K562 (cell line): ENCODE measurements at regions not wholly inside any gene's neighbourhood (a gene's known extent, or its start where the extent isn't known, plus 50 kb on each side); places are given as distances from the start of the nearest gene placed in this dataset.

Experiments
- ATAC-seq: fragments of 200-7000 bp; cut with Tn5 transposase; 3 replicates; pipeline ENCODE4 v1.9.1; 2020; ENCODE audit warnings: moderate library complexity
- BruUV-seq: library from RNA; stranded (reverse); fragments of 400-500 nt; replicated peaks from 2 replicates; lab custom pipeline; 2021; lab: Mats Ljungman, UMichigan
- CTCF ChIA-PET: fragments of 300-600 bp; formaldehyde crosslinking; extraction: SDS; loops from one replicate; lab custom pipeline; 2021; ENCODE audit warnings: low intra/inter-chr PET ratio; lab: Yijun Ruan, JAX
- POLR2A ChIA-PET: fragments of 300-600, 350-650 bp; sonication (Branson Sonifier 250); formaldehyde crosslinking; extraction: SDS; loops from one replicate; lab custom pipeline; 2021; ENCODE audit warnings: antibody characterized with exemption, inconsistent platforms; lab: Yijun Ruan, JAX
- DNase-seq, 4 experiments: peaks; one replicate each; pipeline versions ENCODE4 v3.0.0 to v3.0.0-alpha.2; 2011 to 2018; ENCODE audit warnings: low spot score in 3 of 4, mixed read lengths in 3 of 4; ENCODE audit errors: extremely low read depth in 1 of 4
- FAIRE-seq: peaks from 2 replicates; lab custom pipeline; 2011; peaks lifted over from hg19 to GRCh38; lab: Jason Lieb, UNC
- H2AFZ ChIP-seq: 2 replicates; pipeline ENCODE4 v1.6.0; 2011; ENCODE audit warnings: low read depth, low read length, control low read depth, inconsistent platforms
- H3K27ac ChIP-seq: fragments of 200-600 bp; 3 replicates; pipeline ENCODE4 v1.8.0; 2011; ENCODE audit warnings: low read depth, mild to moderate bottlenecking, control low read depth, inconsistent platforms, low read length, moderate library complexity, mixed read lengths; ENCODE audit errors: extremely low read depth
- H3K27me3 ChIP-seq, 2 experiments: fragments of 300-600 bp in 1 of 2; 2 replicates in 1 of 2; 3 replicates in 1 of 2; pipeline versions ENCODE4 v1.6.0 to v1.8.0; 2011; ENCODE audit warnings: inconsistent platforms in 2 of 2, low read length in 2 of 2, mild to moderate bottlenecking in 1 of 2, mixed read lengths in 1 of 2, moderate library complexity in 1 of 2; ENCODE audit not compliant: control insufficient read depth in 2 of 2, insufficient read depth in 2 of 2
- H3K36me3 ChIP-seq: fragments of 300-600 bp; 3 replicates; pipeline ENCODE4 v1.8.0; 2011; ENCODE audit warnings: mild to moderate bottlenecking, low read length, inconsistent platforms; ENCODE audit not compliant: control insufficient read depth, insufficient read depth
- H3K4me1 ChIP-seq, 2 experiments: fragments of 200-600 bp in 1 of 2; replicated peaks in 1 of 2; 2 replicates in 1 of 2; 3 replicates in 1 of 2; pipeline versions ENCODE4 v1.5.1 to v1.8.0; 2011; ENCODE audit warnings: inconsistent platforms in 2 of 2, low read length in 2 of 2, mild to moderate bottlenecking in 1 of 2, mixed read lengths in 1 of 2, moderate library complexity in 1 of 2; ENCODE audit not compliant: control insufficient read depth in 2 of 2, insufficient read depth in 2 of 2
- H3K4me2 ChIP-seq: 2 replicates; pipeline ENCODE4 v1.6.1; 2011; ENCODE audit warnings: low read length, control low read depth, inconsistent platforms, mixed read lengths; ENCODE audit not compliant: insufficient read depth
- H3K4me3 ChIP-seq: fragments of 200-600 bp; sonication (generic), shearing (Covaris generic); 2 replicates; pipeline ENCODE4 v1.5.1; 2016; ENCODE audit warnings: control low read depth, inconsistent platforms
- H3K79me2 ChIP-seq: fragments of 200-600 bp; 3 replicates; pipeline ENCODE4 v1.8.0; 2011; ENCODE audit warnings: low read length, inconsistent platforms; ENCODE audit not compliant: control insufficient read depth, insufficient read depth
- H3K9ac ChIP-seq, 2 experiments: 2 replicates each; pipeline versions ENCODE4 v1.6.0 to v1.6.1; 2011; ENCODE audit warnings: low read depth in 2 of 2, low read length in 2 of 2, control low read depth in 1 of 2, inconsistent platforms in 1 of 2, mild to moderate bottlenecking in 1 of 2, mixed read lengths in 1 of 2; ENCODE audit not compliant: insufficient read depth in 1 of 2
- H3K9me1 ChIP-seq: one replicate; pipeline ENCODE4 v1.6.0; 2011; ENCODE audit warnings: inconsistent platforms, mild to moderate bottlenecking, low read length, moderate library complexity; ENCODE audit not compliant: control insufficient read depth, insufficient read depth
- H3K9me3 ChIP-seq: replicated peaks from 2 replicates; pipeline ENCODE4 v1.5.1; 2011; ENCODE audit warnings: low read depth, low read length, inconsistent platforms; ENCODE audit not compliant: control insufficient read depth, insufficient read depth
- H4K20me1 ChIP-seq: replicated peaks from 2 replicates; pipeline ENCODE4 v1.6.1; 2011; ENCODE audit warnings: low read length, inconsistent platforms, mixed read lengths; ENCODE audit not compliant: control insufficient read depth, insufficient read depth
- BCLAF1 ChIP-seq, 2 experiments: fragments of 450-650 bp in 1 of 2; IDR thresholded peaks; 2 replicates each; pipeline ENCODE4 v1.6.1; 2011 to 2017; ENCODE audit warnings: low read depth in 2 of 2, antibody characterized with exemption in 1 of 2, borderline replicate concordance in 1 of 2, low read length in 1 of 2, mild to moderate bottlenecking in 1 of 2, mixed read lengths in 1 of 2; ENCODE audit not compliant: control insufficient read depth in 1 of 2
- CBX1 ChIP-seq: sonication (generic); IDR thresholded peaks from 2 replicates; pipeline ENCODE4 v1.6.1; 2016; ENCODE audit warnings: antibody characterized with exemption, low read depth, mild to moderate bottlenecking
- CC2D1A ChIP-seq: fragments of 450-650 bp; IDR thresholded peaks from 2 replicates; pipeline ENCODE4 v1.6.1; 2017; ENCODE audit warnings: mild to moderate bottlenecking
- CTCFL ChIP-seq: IDR thresholded peaks from 2 replicates; pipeline ENCODE4 v1.6.1; 2011; ENCODE audit warnings: borderline replicate concordance, low read depth, mild to moderate bottlenecking, moderate library complexity, low read length; ENCODE audit not compliant: insufficient read depth, poor library complexity, severe bottlenecking
- CXXC5 ChIP-seq: fragments of 250-450 bp; sonication (Bioruptor Pico); IDR thresholded peaks from 2 replicates; pipeline ENCODE4 v1.8.0; 2022; ENCODE audit warnings: inconsistent platforms, mild to moderate bottlenecking, moderate library complexity
- E2F1 ChIP-seq: sonication (generic); formaldehyde crosslinking; IDR thresholded peaks from 2 replicates; pipeline ENCODE4 v1.8.1; 2023; ENCODE audit warnings: mild to moderate bottlenecking, missing genetic modification reagents, moderate library complexity
- HIVEP1 ChIP-seq: fragments of 250-450 bp; sonication (Bioruptor Pico); IDR thresholded peaks from 2 replicates; pipeline ENCODE4 v1.4.0; 2020; ENCODE audit warnings: mild to moderate bottlenecking
- ILK ChIP-seq: fragments of 450-650 bp; IDR thresholded peaks from 2 replicates; pipeline ENCODE4 v1.6.1; 2016; ENCODE audit warnings: missing genetic modification characterization, low read depth, mild to moderate bottlenecking, missing compliant biosample characterization, moderate library complexity, borderline replicate concordance
- MECOM ChIP-seq: fragments of 250-450 bp; sonication (Bioruptor Pico); IDR thresholded peaks from 2 replicates; pipeline ENCODE4 v1.8.0; 2022; ENCODE audit warnings: inconsistent platforms
- NFIX ChIP-seq: fragments of 250-450 bp; sonication (Bioruptor Pico); IDR thresholded peaks from 2 replicates; pipeline ENCODE4 v1.4.0; 2020; ENCODE audit warnings: low read depth, mild to moderate bottlenecking, moderate library complexity
- NR4A1 ChIP-seq, 2 experiments: fragments of 250-450 bp in 1 of 2; fragments of 450-650 bp in 1 of 2; sonication (Bioruptor Pico) in 1 of 2; IDR thresholded peaks; 2 replicates each; pipeline versions ENCODE4 v1.4.0 to v1.6.1; 2016 to 2020; ENCODE audit warnings: mild to moderate bottlenecking in 2 of 2, missing compliant biosample characterization in 1 of 2, missing genetic modification characterization in 1 of 2, moderate library complexity in 1 of 2
- RBM17 ChIP-seq: fragments of 200-400 bp; formaldehyde crosslinking; IDR thresholded peaks from 2 replicates; pipeline ENCODE4 v1.6.1; 2017; ENCODE audit warnings: low read depth, mild to moderate bottlenecking, low read length, borderline replicate concordance
- ZC3H8 ChIP-seq: fragments of 450-650 bp; IDR thresholded peaks from 2 replicates; pipeline ENCODE4 v1.6.1; 2017
- ZNF217 ChIP-seq: sonication (generic); formaldehyde crosslinking; IDR thresholded peaks from 2 replicates; pipeline ENCODE4 v1.8.0; 2022; ENCODE audit warnings: mild to moderate bottlenecking, missing genetic modification reagents
- ZNF280A ChIP-seq: fragments of 450-650 bp; IDR thresholded peaks from 2 replicates; pipeline ENCODE4 v1.6.1; 2018; ENCODE audit warnings: mild to moderate bottlenecking, low read depth; ENCODE audit not compliant: partially characterized antibody
- in situ Hi-C: fragments of 300-500 bp; cut with MboI; formaldehyde crosslinking; loops from 4 replicates; pipeline ENCODE4 v1.15.0; 2018; ENCODE audit warnings: inconsistent platforms, mixed read lengths
- intact Hi-C: fragments of 100-400 bp; cut with micrococcal nuclease; formaldehyde crosslinking; loops from 2 replicates; pipeline ENCODE4 v1.14.2; 2022

- Histone ChIP-seq H3K36me3 (no peaks in the 10 kb centered on the region), H3K4me2 (no peak overlapping the region), H3K9me3 (no peaks in the 10 kb centered on the region), H3K4me1 (no peaks in the 10 kb centered on the region), H3K27ac (no peak overlapping the region), H3K9ac (no peak overlapping the region), H3K4me3 (no peak overlapping the region), H3K27me3 (no peaks in the 10 kb centered on the region), H3K79me2 (no peaks in the 10 kb centered on the region), H3K9me1 (no peaks in the 10 kb centered on the region), H2AFZ (no peak overlapping the region), H4K20me1 (no peaks in the 10 kb centered on the region)
- ChIA-PET POLR2A (no interaction called here), CTCF (no interaction called here)
- in situ Hi-C loops (no loop called here), intact Hi-C loops (no loop called here)
- no TSS peak for BruUV-seq
- FAIRE-seq: no peak
- no peak for ATAC-seq
- no peak for DNase-seq
- no peak for TF ChIP-seq NFIX
- no peak for TF ChIP-seq ZNF280A
- no peak for TF ChIP-seq BCLAF1 (IDR thresholded peaks at IDR 0.05; ENCODE audit: borderline replicate concordance in 1 of 2, control insufficient read depth in 1 of 2, low read depth in 2 of 2, low read length in 1 of 2)
- no peak for TF ChIP-seq CXXC5 (CRISPR knock-in tag)
- TF ChIP-seq ILK: no peak
- no peak for TF ChIP-seq HIVEP1 (CRISPR knock-in tag)
- TF ChIP-seq CBX1: no peak
- TF ChIP-seq CC2D1A: no peak
- TF ChIP-seq ZNF217: no peak
- no peak for TF ChIP-seq E2F1 (CRISPR knock-in tag)
- TF ChIP-seq NR4A1 (CRISPR knock-in tag; IDR thresholded peaks at IDR 0.05): no peak
- TF ChIP-seq NR4A1 (tag; IDR thresholded peaks at IDR 0.05): no peak
- no peak for TF ChIP-seq RBM17
- no peak for TF ChIP-seq CTCFL
- no peak for TF ChIP-seq ZC3H8
- TF ChIP-seq MECOM (CRISPR knock-in tag): no peak
Observed at GRCh38 chr6:126531286-126531685, 191.4 kb downstream of the CENPW start.
